T-helper 17 cell (primary cell): ENCODE measurements at regions not wholly inside any gene's neighbourhood (a gene's known extent, or its start where the extent isn't known, plus 50 kb on each side); places are given as distances from the start of the nearest gene placed in this dataset.

ENCODE experiments used
- ATAC-seq: fragments of 150-1000 bp; cut with Tn5 transposase; 2 replicates; pipeline ENCODE4 v1.10.0; 2021; ENCODE audit warnings: mild to moderate bottlenecking, moderate library complexity
- DNase-seq, 3 donors: peaks; one replicate each; pipeline versions ENCODE4 v3.0.0 to v3.0.0-alpha.2; 2020 to 2021
- H3K9me3 ChIP-seq: one replicate; pipeline ENCODE4 v1.7.0; 2013; ENCODE audit warnings: low read length, mild to moderate bottlenecking; ENCODE audit not compliant: control insufficient read depth, poor library complexity, severe bottlenecking
- H3K27ac Mint-ChIP-seq: one replicate; pipeline ENCODE4 v1.8.0; 2022; ENCODE audit warnings: mild to moderate bottlenecking, moderate library complexity, mixed read lengths
- H3K27me3 Mint-ChIP-seq: one replicate; pipeline ENCODE4 v1.8.0; 2022; ENCODE audit warnings: mixed read lengths
- H3K36me3 Mint-ChIP-seq: one replicate; pipeline ENCODE4 v1.8.0; 2022; ENCODE audit warnings: low read depth, mixed read lengths
- H3K4me1 Mint-ChIP-seq: one replicate; pipeline ENCODE4 v1.8.0; 2022; ENCODE audit warnings: mild to moderate bottlenecking, mixed read lengths
- H3K4me3 Mint-ChIP-seq: one replicate; pipeline ENCODE4 v1.8.0; 2022; ENCODE audit warnings: mild to moderate bottlenecking, moderate library complexity, mixed read lengths

DNA sequence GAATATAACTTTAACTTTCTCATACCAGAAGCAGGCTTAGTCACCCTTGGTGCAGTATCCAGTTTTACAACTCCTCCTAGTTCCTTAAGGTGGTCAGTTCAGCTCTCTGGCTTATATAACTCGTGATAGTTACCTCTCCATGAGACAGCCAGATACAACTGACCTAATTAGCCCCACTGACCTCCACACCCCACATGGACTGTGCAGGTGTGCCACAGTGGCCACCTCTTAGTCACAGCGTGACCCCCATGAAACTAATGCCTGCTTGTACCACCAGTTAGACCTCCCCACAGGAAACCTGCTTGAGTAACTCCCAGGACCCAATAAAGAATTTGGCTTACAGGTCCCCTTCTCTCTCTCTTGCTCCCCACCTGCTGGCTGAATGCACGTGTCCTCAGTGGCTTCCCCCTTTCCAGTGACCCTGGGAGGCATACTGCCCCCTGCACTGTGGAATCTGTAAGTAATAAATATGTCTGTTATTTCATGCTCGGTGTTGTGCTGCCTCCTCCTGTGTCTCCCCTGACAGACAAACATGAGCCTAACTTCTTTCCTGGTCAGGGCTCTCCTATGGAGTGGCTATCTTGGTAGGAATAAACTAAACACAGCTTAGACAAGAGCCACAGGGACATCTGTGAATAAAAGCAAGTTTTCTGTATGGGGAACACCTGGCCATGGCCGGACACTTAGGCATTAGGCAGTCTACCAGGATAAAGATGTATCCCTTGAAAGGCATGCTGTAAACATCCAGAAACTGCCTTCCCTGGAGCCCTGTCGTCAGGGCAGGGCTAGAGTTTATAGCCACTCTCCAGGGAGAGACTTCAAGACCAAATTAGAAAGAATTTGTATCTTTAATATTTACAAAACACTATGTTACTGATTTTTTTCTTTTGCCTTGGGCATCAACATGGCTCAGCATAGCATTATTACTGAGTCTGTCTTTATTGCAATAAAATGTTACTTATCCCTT is 209.7 kb upstream of the BOD1L1 start:
- H3K9me3 ChIP-seq: no peaks in the 10 kb centered on the region
- Mint-ChIP-seq H3K27me3 (no peaks in the 10 kb centered on the region), H3K36me3 (no peaks in the 10 kb centered on the region), H3K4me1 (no peaks in the 10 kb centered on the region), H3K4me3 (no peak overlapping the region), H3K27ac (no peak overlapping the region)
- ATAC-seq (no peak), DNase-seq (no peak)

DNA sequence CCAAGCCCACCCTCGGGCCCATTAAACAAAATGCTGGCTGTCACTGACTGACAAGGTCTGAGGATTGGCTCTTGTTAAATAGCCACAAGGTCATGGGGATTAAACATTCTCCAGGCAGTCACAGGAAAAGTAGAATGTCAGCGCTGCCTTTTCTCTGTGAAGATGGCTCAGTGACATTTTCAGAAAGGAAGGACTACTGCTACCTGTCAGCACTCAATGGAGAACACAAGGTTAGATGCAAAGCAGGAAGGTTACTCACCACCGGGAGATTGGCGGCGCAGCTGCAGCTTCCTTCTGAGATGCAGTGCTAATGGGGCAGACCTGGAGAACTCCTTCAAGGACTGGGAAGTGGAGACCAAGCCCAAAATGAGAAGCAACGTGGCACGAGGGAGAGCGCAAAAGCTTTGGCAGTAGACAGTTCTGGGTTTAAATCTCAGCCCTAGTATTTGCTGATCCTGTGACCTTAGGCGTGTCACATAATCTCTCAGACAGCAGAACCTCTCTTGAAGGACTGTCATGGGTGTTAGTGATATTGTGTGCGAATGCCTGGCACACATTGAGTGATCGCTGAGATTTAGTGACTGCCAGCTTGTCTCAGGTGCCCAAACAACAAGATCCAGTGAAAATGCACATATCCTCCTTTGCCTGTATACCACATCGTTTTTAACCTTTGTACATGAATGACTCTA is 213.1 kb upstream of the BOD1L1 start:
- Mint-ChIP-seq H3K4me1 (no peaks in the 10 kb centered on the region), H3K4me3 (no peak overlapping the region), H3K36me3 (no peaks in the 10 kb centered on the region), H3K27ac (no peak overlapping the region), H3K27me3 (no peaks in the 10 kb centered on the region)
- no peaks in the 10 kb centered on the region for H3K9me3 ChIP-seq
- DNase-seq: no peak
- ATAC-seq: no peak

DNA sequence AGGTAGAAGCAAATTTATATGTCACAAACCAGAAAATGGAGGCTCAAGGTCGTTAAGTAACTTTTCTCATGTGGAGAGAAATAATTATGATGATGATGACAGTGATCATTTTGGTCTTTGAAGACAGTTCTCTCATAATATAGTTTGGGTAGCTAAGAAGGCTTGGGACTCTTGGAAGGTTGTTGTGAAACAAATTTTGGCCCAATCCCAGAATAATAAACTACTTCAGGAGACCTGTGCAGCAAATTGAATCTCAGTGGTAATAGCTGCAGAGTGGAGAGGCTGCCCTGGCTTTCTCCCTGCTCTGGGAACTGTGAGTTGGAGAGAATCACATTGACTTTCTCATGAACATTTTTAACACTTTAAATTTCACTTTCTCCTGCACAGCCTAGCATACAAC is 217.2 kb upstream of the BOD1L1 start:
- H3K4me1 Mint-ChIP-seq: no peaks in the 10 kb centered on the region
- H3K9me3 ChIP-seq: no peaks in the 10 kb centered on the region
- no peak overlapping the region for H3K27ac Mint-ChIP-seq
- DNase-seq (no peak), ATAC-seq (no peak)
- no peaks in the 10 kb centered on the region for H3K27me3 Mint-ChIP-seq
- H3K36me3 Mint-ChIP-seq: no peaks in the 10 kb centered on the region
- no peak overlapping the region for H3K4me3 Mint-ChIP-seq

DNA sequence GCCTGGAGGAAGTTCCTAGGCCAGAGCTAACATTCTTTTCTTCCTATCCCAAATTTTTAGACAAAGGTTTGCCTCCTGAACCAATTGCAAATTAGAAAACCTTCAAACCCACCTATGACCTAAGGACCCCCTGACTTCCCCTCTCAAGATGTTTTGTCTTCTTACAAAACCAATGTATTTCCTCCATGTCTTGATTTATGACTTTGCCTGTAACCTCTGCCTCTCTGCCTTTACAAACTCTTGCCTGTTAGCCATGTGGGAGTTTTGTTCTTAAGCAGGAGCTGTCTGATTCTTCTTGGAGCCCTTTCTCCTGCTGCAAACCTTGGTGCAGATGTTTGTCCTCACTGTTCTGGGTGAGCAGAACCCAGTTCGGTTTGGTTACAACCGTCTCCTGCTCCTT is 222.3 kb upstream of the BOD1L1 start:
- H3K36me3 Mint-ChIP-seq: no peaks in the 10 kb centered on the region
- no peak for DNase-seq
- H3K9me3 ChIP-seq: no peaks in the 10 kb centered on the region
- no peak for ATAC-seq
- no peaks in the 10 kb centered on the region for H3K4me1 Mint-ChIP-seq
- no peak overlapping the region for H3K27ac Mint-ChIP-seq
- no peak overlapping the region for H3K4me3 Mint-ChIP-seq
- no peaks in the 10 kb centered on the region for H3K27me3 Mint-ChIP-seq

DNA sequence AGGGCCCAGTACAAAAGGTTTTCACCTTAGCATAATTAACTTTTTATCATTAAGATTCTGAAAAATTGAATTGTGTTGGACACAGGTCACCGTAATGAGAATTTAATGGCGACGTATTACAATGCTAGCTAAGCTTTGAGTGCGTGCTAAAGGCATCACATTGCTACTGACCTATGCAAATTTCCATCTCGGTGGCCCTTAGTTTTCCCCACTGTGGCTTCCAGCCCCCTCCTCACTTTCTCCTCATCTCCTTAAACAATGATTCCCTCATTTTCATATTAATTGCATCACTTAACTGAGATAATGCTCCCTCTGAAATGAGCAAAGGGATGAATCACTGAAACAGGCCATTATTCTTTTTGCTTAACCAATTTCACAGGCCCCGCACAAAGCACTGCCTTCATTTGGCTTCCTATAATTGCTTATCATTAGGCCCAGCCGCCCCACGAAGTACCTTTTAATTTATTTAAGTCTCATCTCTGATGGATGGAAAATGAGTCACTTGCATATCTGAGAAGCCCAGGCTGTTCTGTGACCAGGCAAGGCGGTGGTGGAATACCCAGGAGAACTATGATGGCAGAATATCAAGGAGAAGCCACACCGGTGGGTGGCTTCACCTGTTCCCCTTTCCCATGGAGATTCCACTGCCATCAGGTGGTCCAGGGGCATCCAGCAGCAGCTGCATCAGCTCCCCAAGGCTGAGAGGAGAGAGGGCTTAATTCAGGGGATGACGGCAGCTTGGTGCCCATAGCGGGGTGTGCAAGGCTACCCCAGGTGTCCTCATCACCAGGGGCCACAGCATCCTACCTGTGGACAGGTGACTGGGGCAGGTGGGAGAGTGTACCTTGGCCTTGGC is 223.8 kb upstream of the BOD1L1 start:
- H3K27ac Mint-ChIP-seq: no peak overlapping the region
- DNase-seq (no peak), ATAC-seq (no peak)
- no peaks in the 10 kb centered on the region for H3K27me3 Mint-ChIP-seq
- H3K9me3 ChIP-seq: no peaks in the 10 kb centered on the region
- H3K4me3 Mint-ChIP-seq: no peak overlapping the region
- no peaks in the 10 kb centered on the region for H3K4me1 Mint-ChIP-seq
- H3K36me3 Mint-ChIP-seq: no peaks in the 10 kb centered on the region

DNA sequence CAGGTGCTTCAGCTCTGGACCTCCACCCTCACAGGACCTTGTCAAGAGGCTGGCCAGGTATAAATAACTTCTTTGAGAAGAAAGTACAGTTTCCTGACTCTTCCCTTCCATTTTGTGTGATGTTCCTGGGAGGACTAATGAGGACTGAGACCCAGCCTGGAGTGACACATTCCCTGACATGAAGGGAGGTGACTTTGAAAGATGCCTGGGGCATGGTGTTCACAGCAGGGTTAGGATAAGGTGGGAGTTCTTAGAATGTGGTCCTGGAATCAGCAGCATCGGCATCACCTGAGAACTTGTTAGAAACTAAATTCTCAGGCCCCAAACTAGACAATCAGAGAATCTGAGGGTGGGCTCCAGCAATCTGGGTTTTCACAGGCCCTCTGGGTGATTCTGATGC is 224.9 kb upstream of the BOD1L1 start:
- H3K27me3 Mint-ChIP-seq: no peaks in the 10 kb centered on the region
- H3K36me3 Mint-ChIP-seq: no peaks in the 10 kb centered on the region
- H3K4me1 Mint-ChIP-seq: no peaks in the 10 kb centered on the region

DNA sequence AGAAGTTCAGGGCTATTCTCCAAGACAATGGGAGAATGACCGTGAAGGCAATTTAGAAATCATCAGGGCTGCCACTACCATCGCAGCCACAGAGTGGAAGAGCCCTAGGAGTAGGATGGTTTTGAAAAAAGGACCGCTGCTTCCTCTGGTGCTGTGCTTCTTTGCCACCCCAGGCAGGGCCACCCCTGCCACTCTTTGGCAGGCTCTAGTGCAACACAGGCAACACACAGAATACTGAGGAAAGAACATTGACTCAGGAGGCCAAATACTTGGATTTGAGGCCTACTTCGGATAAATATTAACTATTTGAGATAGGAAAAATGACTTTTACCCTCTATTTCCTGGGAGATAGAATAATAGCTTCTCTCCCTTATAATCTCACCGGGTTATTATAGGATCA is 228.9 kb upstream of the BOD1L1 start:
- DNase-seq (no peak), ATAC-seq (no peak)
- H3K27me3 Mint-ChIP-seq: no peaks in the 10 kb centered on the region
- no peak overlapping the region for H3K27ac Mint-ChIP-seq
- no peak overlapping the region for H3K4me3 Mint-ChIP-seq
- no peaks in the 10 kb centered on the region for H3K9me3 ChIP-seq
- no peaks in the 10 kb centered on the region for H3K4me1 Mint-ChIP-seq
- no peaks in the 10 kb centered on the region for H3K36me3 Mint-ChIP-seq

More for the DNA sequence above, 224.9 kb upstream of the BOD1L1 start:
- no peak for ATAC-seq
- no peak overlapping the region for H3K27ac Mint-ChIP-seq
- no peak for DNase-seq
- H3K4me3 Mint-ChIP-seq: no peak overlapping the region
- no peaks in the 10 kb centered on the region for H3K9me3 ChIP-seq

DNA sequence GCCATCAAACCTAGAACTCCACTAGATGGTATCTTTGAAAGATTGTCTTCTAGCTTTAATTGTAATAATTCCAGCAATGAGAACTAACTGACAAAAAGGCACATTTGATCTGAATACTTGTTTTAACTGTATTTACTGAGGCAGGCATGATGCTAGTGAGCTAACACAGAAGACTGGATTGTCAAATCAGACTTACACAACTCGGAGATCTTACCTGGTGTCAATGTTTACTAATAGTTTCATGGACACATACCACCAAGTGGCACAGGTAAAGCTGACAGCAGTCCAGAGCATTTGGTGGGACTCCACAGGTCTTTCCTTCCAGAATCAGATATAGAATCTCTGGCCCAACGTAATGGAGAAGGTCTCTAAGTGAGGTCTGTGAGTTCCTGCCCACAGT is 229.9 kb upstream of the BOD1L1 start:
- DNase-seq (no peak), ATAC-seq (no peak)
- no peak overlapping the region for H3K4me3 Mint-ChIP-seq
- no peaks in the 10 kb centered on the region for H3K4me1 Mint-ChIP-seq
- H3K27me3 Mint-ChIP-seq: no peaks in the 10 kb centered on the region
- no peaks in the 10 kb centered on the region for H3K36me3 Mint-ChIP-seq
- H3K9me3 ChIP-seq: no peaks in the 10 kb centered on the region
- no peak overlapping the region for H3K27ac Mint-ChIP-seq

DNA sequence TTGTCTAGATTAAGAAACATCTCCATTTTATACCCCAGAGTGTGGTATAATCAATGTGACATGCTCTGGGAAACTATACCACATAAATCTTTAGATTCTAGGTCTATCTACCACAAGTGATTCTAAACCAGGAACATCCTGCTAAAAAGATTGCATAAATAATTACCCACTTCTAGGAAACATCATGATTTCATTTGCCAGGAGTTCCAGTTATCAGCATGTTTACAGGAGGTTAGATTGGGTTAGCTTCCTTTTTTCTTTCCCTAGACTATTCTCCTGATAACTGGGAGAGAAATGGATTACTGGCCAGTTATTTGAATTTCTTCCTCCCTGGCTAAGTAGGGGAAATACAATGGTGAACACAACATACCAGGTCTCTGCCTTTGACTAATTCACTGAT is 230.3 kb upstream of the BOD1L1 start:
- Mint-ChIP-seq H3K27ac (no peak overlapping the region), H3K4me1 (no peaks in the 10 kb centered on the region), H3K27me3 (no peaks in the 10 kb centered on the region), H3K36me3 (no peaks in the 10 kb centered on the region), H3K4me3 (no peak overlapping the region)
- no peaks in the 10 kb centered on the region for H3K9me3 ChIP-seq
- ATAC-seq: no peak
- no peak for DNase-seq

DNA sequence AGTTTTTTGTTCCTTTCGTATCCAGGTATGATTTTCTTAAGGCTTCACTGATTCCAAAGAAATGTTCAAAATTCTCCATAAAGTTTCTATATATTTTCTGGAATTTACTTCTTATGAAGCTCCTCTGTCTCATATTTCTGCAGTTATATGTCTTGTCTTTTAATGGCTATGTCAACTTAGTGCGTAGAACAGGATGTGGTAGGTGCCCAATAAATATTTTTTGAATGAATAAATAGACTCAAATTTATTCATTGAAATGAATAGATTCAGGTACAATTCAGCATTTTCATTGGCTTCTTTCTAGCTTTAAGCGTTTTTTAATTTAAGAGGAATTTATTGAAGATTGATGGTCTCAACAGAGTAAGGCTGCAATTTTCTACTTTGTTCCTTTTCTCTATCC is 231.9 kb upstream of the BOD1L1 start:
- Mint-ChIP-seq H3K27ac (no peak overlapping the region), H3K4me1 (no peaks in the 10 kb centered on the region), H3K36me3 (no peaks in the 10 kb centered on the region), H3K4me3 (no peak overlapping the region), H3K27me3 (no peaks in the 10 kb centered on the region)
- H3K9me3 ChIP-seq: no peaks in the 10 kb centered on the region
- DNase-seq (no peak), ATAC-seq (no peak)

DNA sequence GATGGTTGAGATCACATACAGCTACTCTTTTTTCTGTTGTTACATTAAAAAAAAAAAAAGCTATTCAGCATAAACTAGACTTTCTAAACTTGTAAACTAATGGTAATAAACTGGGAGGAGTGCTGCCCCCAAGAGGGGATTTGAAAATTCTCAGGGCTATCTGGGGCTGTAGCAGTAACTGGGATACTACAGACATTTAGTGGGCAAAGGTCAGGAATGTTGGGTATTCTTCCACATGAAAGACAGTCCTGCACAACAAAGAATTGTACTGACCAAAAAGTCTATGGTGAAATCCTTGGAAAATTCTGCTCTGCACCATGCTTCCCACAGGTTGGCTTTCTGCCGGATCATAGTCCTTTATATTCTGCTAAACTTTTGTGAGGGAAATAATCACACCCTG is 232.6 kb upstream of the BOD1L1 start:
- DNase-seq: no peak
- Mint-ChIP-seq H3K27ac (no peak overlapping the region), H3K4me3 (no peak overlapping the region), H3K4me1 (no peaks in the 10 kb centered on the region), H3K36me3 (no peaks in the 10 kb centered on the region), H3K27me3 (no peaks in the 10 kb centered on the region)
- no peaks in the 10 kb centered on the region for H3K9me3 ChIP-seq
- no peak for ATAC-seq

DNA sequence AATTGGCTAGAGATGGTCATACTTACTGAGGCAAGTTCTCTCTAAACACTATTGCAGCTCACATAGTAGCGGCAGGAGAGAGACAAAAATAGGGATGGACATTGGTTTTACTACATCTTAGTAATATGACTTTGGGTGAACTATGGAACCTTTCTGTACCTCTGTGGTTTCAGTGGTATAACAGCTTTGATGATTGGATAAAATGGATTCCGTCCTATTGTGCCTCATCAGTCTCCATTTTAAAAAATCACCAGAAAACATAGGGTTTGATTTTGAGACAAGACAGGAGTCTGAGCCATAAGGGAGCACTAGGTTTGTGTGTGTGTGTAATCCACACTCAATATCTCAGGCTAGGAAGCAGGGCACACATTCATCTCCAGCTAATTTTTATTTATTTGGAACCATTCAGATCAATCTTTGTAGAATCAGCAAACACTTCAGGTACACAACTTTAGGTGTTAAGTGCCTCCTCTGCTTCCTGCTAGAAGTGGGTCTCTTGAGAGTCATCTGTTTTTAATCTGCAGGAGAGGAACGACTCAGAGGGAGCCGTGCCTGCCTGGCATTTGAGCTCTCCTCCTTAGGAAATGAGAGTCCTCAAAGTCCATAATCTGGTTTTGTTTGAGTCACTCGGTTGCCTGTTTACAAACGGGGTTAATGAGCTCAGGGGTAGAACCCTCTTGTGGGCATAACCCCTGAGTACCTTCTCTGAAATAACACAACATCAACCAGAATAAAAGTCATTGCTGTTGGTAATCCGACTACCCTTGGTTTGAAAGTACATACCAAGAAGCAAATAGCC is 238.5 kb upstream of the BOD1L1 start:
- no peaks in the 10 kb centered on the region for H3K36me3 Mint-ChIP-seq
- H3K9me3 ChIP-seq: no peaks in the 10 kb centered on the region
- no peak for ATAC-seq

More for the DNA sequence above, 238.5 kb upstream of the BOD1L1 start:
- Mint-ChIP-seq H3K27ac (no peak overlapping the region), H3K4me3 (no peak overlapping the region), H3K4me1 (no peaks in the 10 kb centered on the region), H3K27me3 (no peaks in the 10 kb centered on the region)
- DNase-seq: no peak
